ENCODE measurements at regions not wholly inside any gene's neighbourhood (a gene's known extent, or its start where the extent isn't known, plus 50 kb on each side); places are given as distances from the start of the nearest gene placed in this dataset.
"Not testable (repeated sequence)": the region's sequence is repeated elsewhere in the genome, so short reads cannot be mapped to it uniquely, and the experiment has no call there.

DNA sequence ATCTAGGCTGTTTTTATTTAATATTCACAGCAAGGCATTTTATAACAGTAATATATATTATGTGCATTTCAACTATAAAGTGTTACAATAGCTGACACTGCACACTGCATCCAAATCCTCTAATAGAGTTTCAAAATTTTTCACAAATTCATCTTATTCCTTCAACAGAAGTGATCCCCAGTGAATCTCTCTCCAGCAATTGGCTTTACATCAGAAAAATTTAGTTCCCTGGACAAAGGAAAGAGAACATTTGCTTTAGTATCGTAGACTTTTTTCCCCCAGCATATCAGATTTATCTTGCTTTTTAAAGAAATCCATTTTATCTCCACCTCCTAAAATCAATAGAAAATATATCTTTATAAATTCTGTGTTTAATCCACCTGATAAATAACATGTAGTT is 868.6 kb downstream of the TBL1XR1 start:
- DNase-seq (ENCODE audit: low spot score), result no peak

GRCh38 chr3:176328198-176328597 is 869.1 kb downstream of the TBL1XR1 start:
- no peak for DNase-seq (ENCODE audit: low spot score)

DNA sequence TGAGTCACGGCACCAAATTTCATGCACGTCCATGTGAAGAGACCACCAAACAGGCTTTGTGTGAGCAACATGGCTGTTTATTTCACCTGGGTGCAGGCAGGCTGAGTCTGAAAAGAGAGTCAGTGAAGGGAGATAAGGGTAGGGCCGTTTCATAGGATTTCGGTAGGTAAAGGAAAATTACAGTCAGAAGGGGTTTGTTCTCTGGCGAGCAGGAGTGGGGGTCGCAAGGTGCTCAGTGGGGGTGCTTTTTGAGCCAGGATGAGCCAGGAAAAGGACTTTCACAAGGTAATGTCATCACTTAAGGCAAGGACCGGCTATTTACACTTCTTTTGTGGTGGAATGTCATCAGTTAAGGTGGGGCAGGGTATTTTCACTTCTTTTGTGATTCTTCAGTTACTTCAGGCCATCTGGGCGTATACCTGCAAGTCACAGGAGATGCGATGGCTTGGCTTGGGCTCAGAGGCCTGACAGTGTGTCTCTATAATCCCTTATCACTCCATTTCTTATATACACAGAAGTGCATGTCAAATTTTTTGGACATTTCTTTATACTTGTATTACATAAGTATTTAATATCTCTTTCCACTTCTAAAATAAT is 870.3 kb downstream of the TBL1XR1 start:
- DNase-seq (ENCODE audit: low spot score), result not testable (repeated sequence)

DNA sequence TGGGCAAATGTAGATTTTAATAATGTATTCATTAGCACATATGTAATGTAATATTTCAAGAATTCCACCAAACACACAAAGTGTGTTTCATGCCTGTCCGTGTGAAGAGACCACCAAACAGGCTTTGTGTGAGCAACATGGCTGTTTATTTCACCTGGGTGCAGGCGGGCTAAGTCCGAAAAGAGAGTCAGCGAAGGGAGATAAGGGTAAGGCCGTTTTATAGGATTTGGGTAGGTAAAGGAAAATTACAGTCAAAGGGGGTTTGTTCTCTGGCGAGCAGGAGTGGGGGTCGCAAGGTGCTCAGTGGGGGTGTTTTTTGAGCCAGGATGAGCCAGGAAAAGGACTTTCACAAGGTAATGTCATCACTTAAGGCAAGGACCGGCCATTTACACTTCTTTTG is 875.8 kb downstream of the TBL1XR1 start:
- not testable (repeated sequence) for DNase-seq (ENCODE audit: low spot score)

- DNase-seq (ENCODE audit: low spot score), result no peak
These were observed 876.2 kb downstream of the TBL1XR1 start for GRCh38 chr3:176321099-176321498.

DNA sequence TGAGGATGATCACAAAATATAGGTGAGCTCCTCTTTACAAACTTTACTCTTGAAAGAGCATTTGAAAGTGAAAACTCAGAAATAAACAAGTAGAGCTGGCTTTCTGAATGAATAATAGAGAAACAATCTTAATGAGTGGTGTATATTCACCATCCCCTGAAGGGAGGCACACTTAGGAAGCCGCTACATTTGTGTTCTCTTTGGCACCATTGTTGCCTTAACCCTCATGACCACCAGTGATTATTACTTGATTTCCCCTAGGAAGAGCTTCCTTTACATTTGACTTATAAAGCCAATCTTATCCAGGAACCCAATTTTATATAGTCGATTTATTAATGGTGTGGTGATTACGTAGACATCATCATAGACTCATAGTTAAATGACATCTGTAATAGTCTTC is 883.9 kb downstream of the TBL1XR1 start:
- no peak for DNase-seq (ENCODE audit: low spot score)

- no peak for DNase-seq (ENCODE audit: low spot score)
These were observed 886.6 kb downstream of the TBL1XR1 start for GRCh38 chr3:176310641-176311040.

- no peak for DNase-seq (ENCODE audit: low spot score)
These were observed 895.0 kb downstream of the TBL1XR1 start for GRCh38 chr3:176302271-176302670.

DNA sequence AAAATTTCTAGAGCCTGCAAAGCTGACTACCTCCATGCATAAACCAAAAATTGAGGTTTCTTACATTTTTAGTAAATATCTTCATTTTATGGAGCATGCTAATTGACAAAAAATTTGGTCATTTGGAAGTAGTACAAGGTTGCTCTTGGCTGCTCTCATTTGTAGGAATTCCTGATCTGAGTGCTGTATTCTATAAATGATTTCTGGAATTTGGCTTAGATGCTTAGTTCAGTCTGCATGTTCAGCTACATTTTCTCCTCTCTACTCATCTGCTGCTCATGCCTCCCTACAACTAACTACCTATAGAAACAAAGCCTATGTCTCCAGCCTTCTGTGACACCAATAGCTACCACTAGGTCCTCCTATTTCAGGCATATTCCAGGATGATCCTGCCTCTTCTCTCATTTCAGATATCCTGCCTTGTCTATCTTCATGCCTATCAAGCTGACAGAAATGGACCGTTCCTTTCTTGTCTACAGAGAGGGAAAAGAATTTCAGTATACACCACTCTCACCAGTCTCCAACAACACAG is 901.1 kb downstream of the TBL1XR1 start:
- DNase-seq (ENCODE audit: low spot score), result no peak

GRCh38 chr3:176293276-176293675 is 904.0 kb downstream of the TBL1XR1 start:
- no peak for DNase-seq (ENCODE audit: low spot score)

- no peak for DNase-seq (ENCODE audit: low spot score)
These were observed 910.7 kb downstream of the TBL1XR1 start for GRCh38 chr3:176286476-176287085.

- DNase-seq (ENCODE audit: low spot score), result no peak
These were observed 921.7 kb downstream of the TBL1XR1 start for GRCh38 chr3:176275538-176275937.

DNA sequence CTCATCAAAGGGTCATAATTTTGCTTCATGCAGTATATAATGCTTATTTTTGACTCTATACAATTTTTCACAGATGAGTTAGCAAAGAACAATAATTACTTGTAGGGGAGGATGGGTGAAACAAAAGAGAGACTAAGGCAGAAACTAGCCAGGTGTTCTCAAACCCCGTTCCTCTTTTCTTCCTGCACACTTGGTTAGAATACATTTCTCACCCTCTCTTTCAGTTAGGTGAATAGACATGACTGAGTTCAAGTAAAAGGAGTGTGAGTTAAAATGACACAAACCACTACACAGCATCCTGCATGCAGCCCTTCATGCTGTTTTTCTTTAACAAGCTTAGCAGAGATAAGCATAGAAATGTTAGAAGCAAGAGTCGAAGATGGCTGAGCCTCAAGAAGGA is 922.2 kb downstream of the TBL1XR1 start:
- no peak for DNase-seq (ENCODE audit: low spot score)

- DNase-seq (ENCODE audit: low spot score), result no peak
These were observed 923.1 kb downstream of the TBL1XR1 start for GRCh38 chr3:176274161-176274560.

- DNase-seq (ENCODE audit: low spot score), result no peak
These were observed 935.2 kb downstream of the TBL1XR1 start for GRCh38 chr3:176262071-176262470.

GRCh38 chr3:176247191-176247590 is 950.1 kb downstream of the TBL1XR1 start:
- DNase-seq (ENCODE audit: low spot score), result no peak

- DNase-seq (ENCODE audit: low spot score), result no peak
These were observed 977.3 kb downstream of the TBL1XR1 start for GRCh38 chr3:176219970-176220369.

GRCh38 chr3:176214758-176215157 is 982.5 kb downstream of the TBL1XR1 start:
- DNase-seq (ENCODE audit: low spot score), result no peak

GRCh38 chr3:176213314-176213713 is 984.0 kb downstream of the TBL1XR1 start:
- not testable (repeated sequence) for DNase-seq (ENCODE audit: low spot score)

- DNase-seq (ENCODE audit: low spot score), result no peak
These were observed 988.4 kb downstream of the TBL1XR1 start for GRCh38 chr3:176208915-176209314.

DNA sequence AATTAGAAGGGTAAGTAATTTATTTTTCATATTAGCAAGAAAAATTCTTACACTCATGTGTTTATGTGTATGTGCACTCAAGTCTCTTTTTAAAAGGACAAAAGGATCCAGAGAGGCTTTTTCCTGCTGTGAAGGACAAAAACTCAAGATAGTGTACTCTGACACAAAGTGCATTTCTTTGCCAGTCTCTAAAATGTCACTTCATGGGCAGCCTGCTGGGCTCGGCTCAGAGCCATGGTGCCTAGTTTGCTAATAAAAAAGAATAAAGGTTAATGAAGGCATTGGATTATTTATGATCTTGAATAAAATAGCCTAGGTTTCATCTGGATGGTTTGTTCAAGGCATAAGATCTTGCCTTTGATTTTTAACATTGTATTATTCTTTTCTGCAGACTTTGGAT is 989.0 kb downstream of the TBL1XR1 start:
- no peak for DNase-seq (ENCODE audit: low spot score)

DNA sequence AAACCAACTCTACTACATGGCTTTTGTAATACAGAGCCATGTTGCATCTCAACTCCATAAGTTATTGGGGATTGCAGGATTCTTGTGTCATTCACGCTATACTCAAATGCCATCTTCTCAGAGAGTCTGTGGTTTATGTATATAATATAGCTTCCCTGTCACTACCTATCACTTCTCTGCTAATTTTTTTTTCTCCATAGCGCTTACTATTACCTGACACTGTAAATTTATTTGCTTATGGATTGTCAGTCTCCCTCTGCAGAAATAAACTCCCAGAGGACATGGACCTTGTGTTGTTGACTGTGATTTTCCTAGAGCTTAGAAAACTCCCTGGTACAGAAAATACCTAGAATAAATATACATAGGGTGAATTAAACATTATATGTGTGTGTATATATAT is 990.5 kb downstream of the TBL1XR1 start:
- DNase-seq (ENCODE audit: low spot score), result no peak

DNA sequence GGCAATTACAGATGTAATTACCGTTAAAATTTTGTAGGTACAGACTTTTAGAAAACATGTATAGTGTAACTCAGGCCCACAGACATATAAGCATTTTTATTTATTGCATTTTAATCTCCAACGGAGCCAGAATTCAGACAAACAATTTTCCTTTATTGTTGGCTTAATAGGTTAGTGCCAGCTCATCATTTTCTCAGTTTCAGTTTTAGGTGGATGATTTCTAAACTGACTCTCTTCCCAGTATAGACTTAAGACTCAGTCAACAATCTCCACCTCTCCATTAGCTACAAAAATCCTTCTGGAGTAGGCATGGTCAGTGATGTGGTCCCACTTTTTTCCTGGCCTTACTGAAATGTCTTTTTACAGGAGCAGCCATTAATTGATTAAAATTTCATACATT is 994.6 kb downstream of the TBL1XR1 start:
- DNase-seq (ENCODE audit: low spot score), result no peak
